ENCODE measurements at regions not wholly inside any gene's neighbourhood (a gene's known extent, or its start where the extent isn't known, plus 50 kb on each side); places are given as distances from the start of the nearest gene placed in this dataset.
"Not testable (repeated sequence)": the region's sequence is repeated elsewhere in the genome, so short reads cannot be mapped to it uniquely, and the experiment has no call there.

DNA sequence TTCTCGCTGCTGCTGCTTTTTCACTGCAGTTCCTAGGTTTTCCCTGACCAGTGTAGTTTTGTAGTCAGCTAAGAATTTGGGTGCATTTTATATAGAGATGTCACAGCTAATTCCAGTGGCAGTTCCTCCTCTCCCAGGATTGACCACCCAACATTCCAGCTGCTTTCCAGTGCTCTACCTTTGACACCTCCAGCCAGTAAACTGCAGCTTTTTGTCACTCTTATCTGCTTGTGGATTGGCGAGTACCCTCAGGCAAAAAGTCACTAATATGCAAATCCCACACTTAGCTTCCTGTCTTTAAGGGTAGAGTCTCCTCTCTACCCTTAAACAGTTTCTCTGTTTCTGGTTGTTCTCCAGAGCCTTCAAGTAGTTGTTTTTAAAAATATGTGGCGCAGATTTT lies 146.9 kb upstream of the KCNG1 start:
- TF ChIP-seq, protein P1, sequence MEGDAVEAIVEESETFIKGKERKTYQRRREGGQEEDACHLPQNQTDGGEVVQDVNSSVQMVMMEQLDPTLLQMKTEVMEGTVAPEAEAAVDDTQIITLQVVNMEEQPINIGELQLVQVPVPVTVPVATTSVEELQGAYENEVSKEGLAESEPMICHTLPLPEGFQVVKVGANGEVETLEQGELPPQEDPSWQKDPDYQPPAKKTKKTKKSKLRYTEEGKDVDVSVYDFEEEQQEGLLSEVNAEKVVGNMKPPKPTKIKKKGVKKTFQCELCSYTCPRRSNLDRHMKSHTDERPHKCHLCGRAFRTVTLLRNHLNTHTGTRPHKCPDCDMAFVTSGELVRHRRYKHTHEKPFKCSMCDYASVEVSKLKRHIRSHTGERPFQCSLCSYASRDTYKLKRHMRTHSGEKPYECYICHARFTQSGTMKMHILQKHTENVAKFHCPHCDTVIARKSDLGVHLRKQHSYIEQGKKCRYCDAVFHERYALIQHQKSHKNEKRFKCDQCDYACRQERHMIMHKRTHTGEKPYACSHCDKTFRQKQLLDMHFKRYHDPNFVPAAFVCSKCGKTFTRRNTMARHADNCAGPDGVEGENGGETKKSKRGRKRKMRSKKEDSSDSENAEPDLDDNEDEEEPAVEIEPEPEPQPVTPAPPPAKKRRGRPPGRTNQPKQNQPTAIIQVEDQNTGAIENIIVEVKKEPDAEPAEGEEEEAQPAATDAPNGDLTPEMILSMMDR (IDR thresholded peaks at IDR 0.05; ENCODE audit: poor library complexity, severe bottlenecking) = no peak
- Histone ChIP-seq H3K4me1 (ENCODE audit: insufficient read depth, poor library complexity, severe bottlenecking) (peaks cover 10% of the 10 kb centered on the region), H3K27me3 (ENCODE audit: insufficient read depth, poor library complexity, severe bottlenecking) (no peaks in the 10 kb centered on the region), H3K27ac (ENCODE audit: poor library complexity, severe bottlenecking) (no peak overlapping the region), H3K9me3 (ENCODE audit: severe bottlenecking) (no peaks in the 10 kb centered on the region), H3K4me3 (ENCODE audit: severe bottlenecking) (no peak overlapping the region), H3K36me3 (ENCODE audit: low read depth) (no peaks in the 10 kb centered on the region)
- ATAC-seq (ENCODE audit: low read depth) (no peak), DNase-seq (ENCODE audit: low spot score) (no peak)

DNA sequence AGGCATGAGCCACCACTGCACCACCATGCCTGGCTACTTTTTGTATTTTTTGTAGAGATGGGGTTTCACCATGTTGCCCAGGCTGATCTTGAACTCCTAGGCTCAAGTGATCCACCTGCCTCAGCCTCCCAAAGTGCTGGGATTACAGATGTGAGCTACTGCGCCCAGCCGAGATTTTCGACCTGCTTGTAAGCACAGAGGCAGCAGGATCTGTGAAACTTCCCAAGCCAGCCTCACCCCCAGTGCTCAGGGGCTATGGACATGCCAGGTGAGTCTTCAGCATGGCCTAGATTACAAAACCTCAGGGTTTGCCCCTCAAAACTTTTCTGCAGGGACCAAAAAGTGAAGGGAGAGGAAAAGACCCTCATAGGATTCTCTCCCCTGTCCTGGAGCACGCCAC lies 145.0 kb upstream of the KCNG1 start:
- peaks cover 10% of the 10 kb centered on the region for H3K4me1 ChIP-seq (ENCODE audit: insufficient read depth, poor library complexity, severe bottlenecking)
- H3K4me3 ChIP-seq (ENCODE audit: severe bottlenecking); H3K27ac ChIP-seq (ENCODE audit: poor library complexity, severe bottlenecking); ATAC-seq (ENCODE audit: low read depth); H3K9me3 ChIP-seq (ENCODE audit: severe bottlenecking); H3K27me3 ChIP-seq (ENCODE audit: insufficient read depth, poor library complexity, severe bottlenecking); H3K36me3 ChIP-seq (ENCODE audit: low read depth): not testable (repeated sequence)
- peak; percentile 64 for DNase-seq (ENCODE audit: low spot score)

DNA sequence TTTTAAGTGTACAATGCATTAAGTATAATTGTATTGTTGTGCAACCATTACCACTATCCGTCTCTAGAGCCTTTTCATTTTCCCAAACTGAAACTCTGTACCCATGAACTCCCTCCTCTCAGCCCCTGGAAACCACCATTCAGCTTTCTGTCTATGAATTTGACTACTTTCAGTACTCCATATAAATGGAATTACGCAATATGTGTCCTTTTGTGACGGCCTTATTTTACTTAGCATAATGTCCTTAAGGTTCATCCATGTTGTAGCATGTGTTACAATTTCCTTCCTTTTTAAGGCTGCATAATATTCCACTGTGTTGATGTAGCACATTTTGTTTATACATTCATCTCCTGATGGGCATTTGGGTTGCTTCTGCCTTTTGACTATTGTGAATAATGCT lies 143.6 kb upstream of the KCNG1 start:
- Histone ChIP-seq H3K27me3 (ENCODE audit: insufficient read depth, poor library complexity, severe bottlenecking) (no peaks in the 10 kb centered on the region), H3K4me1 (ENCODE audit: insufficient read depth, poor library complexity, severe bottlenecking) (peaks cover 9% of the 10 kb centered on the region), H3K27ac (ENCODE audit: poor library complexity, severe bottlenecking) (no peak overlapping the region), H3K4me3 (ENCODE audit: severe bottlenecking) (no peak overlapping the region), H3K36me3 (ENCODE audit: low read depth) (no peaks in the 10 kb centered on the region), H3K9me3 (ENCODE audit: severe bottlenecking) (no peaks in the 10 kb centered on the region)
- DNase-seq (ENCODE audit: low spot score) (no peak), ATAC-seq (ENCODE audit: low read depth) (no peak)
- TF ChIP-seq, protein P1 (IDR thresholded peaks at IDR 0.05; ENCODE audit: poor library complexity, severe bottlenecking) = no peak

DNA sequence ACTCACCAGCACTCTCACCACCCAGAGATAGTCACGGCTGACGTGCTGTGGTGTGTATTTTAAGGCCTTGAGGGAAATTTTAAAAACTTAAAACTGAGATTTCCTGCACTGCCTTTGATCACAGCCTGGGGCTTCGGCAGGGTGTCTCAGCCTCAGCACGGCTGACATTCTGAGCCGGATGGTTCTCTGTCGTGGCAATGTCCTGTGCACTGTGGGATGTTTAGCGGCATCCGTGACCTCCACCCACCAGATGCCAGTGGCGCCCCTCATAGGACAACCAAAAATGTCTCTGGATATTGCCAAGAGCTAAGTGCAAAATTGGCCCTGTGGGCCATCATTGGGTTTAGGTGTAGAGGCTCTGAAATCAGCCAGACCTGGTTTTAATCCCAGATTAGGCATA lies 142.2 kb upstream of the KCNG1 start:
- H3K4me1 ChIP-seq (ENCODE audit: insufficient read depth, poor library complexity, severe bottlenecking) = no peaks in the 10 kb centered on the region
- no peak for ATAC-seq (ENCODE audit: low read depth)
- TF ChIP-seq, protein P1 (IDR thresholded peaks at IDR 0.05; ENCODE audit: poor library complexity, severe bottlenecking) = no peak
- no peak overlapping the region for H3K4me3 ChIP-seq (ENCODE audit: severe bottlenecking)
- H3K27ac ChIP-seq (ENCODE audit: poor library complexity, severe bottlenecking) = no peak overlapping the region
- H3K36me3 ChIP-seq (ENCODE audit: low read depth) = no peaks in the 10 kb centered on the region
- no peaks in the 10 kb centered on the region for H3K27me3 ChIP-seq (ENCODE audit: insufficient read depth, poor library complexity, severe bottlenecking)
- H3K9me3 ChIP-seq (ENCODE audit: severe bottlenecking) = no peaks in the 10 kb centered on the region
- DNase-seq (ENCODE audit: low spot score) = peak; percentile 72

DNA sequence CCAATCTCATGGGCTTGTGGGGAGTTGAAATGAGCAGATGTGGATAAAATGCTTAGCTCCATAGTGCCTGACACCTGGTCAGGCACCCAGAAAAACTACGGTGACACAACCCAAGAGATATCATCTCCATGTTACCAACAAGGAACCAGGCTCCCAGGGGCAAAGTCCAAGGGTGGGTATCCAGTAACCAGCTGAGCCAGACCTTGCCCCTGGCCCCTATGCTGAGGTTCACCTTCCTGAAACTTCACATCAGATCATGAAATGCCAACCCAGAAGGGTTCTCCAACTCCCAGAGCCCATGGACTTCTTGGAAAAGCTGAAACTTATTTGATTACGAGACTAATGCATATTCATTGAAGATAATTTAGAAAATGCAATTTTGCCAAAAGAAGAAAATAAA lies 141.8 kb upstream of the KCNG1 start:
- Histone ChIP-seq H3K4me3 (ENCODE audit: severe bottlenecking) (no peak overlapping the region), H3K27me3 (ENCODE audit: insufficient read depth, poor library complexity, severe bottlenecking) (no peaks in the 10 kb centered on the region), H3K4me1 (ENCODE audit: insufficient read depth, poor library complexity, severe bottlenecking) (no peaks in the 10 kb centered on the region), H3K36me3 (ENCODE audit: low read depth) (no peaks in the 10 kb centered on the region), H3K9me3 (ENCODE audit: severe bottlenecking) (no peaks in the 10 kb centered on the region), H3K27ac (ENCODE audit: poor library complexity, severe bottlenecking) (no peak overlapping the region)
- no peak for ATAC-seq (ENCODE audit: low read depth)
- TF ChIP-seq, protein P1 (IDR thresholded peaks at IDR 0.05; ENCODE audit: poor library complexity, severe bottlenecking) = no peak
- peak; percentile 65 for DNase-seq (ENCODE audit: low spot score)

Data from RWPE2 (cell line).